COLO829 (cell line): ENCODE measurements at regions not wholly inside any gene's neighbourhood (a gene's known extent, or its start where the extent isn't known, plus 50 kb on each side); places are given as distances from the start of the nearest gene placed in this dataset.
"Not testable (repeated sequence)": the region's sequence is repeated elsewhere in the genome, so short reads cannot be mapped to it uniquely, and the experiment has no call there.

Experiments used
- DNase-seq: peaks from one replicate; pipeline ENCODE4 v3.0.0; 2012; ENCODE audit warnings: low spot score

GRCh38 chr12:41680155-41680554 is 464.5 kb downstream of the GXYLT1 start:
- DNase-seq = no peak

- peak; percentile 51 for DNase-seq
These were observed 475.6 kb downstream of the PDZRN4 start for GRCh38 chr12:41663598-41664265.

GRCh38 chr12:41661141-41661765 is 473.1 kb downstream of the PDZRN4 start:
- DNase-seq = no peak

GRCh38 chr12:41656454-41656853 is 468.3 kb downstream of the PDZRN4 start:
- DNase-seq = no peak

GRCh38 chr12:41653386-41654326 is 465.5 kb downstream of the PDZRN4 start:
- no peak for DNase-seq

- no peak for DNase-seq
These were observed 464.9 kb downstream of the PDZRN4 start for GRCh38 chr12:41652981-41653380.

GRCh38 chr12:41645624-41646023 is 457.5 kb downstream of the PDZRN4 start:
- DNase-seq = no peak

- DNase-seq = not testable (repeated sequence)
These were observed 454.7 kb downstream of the PDZRN4 start for GRCh38 chr12:41642808-41643207.

GRCh38 chr12:41636653-41637052 is 448.5 kb downstream of the PDZRN4 start:
- DNase-seq = no peak

GRCh38 chr12:41635626-41636364 is 447.7 kb downstream of the PDZRN4 start:
- DNase-seq = no peak

- DNase-seq = no peak
These were observed 446.0 kb downstream of the PDZRN4 start for GRCh38 chr12:41634091-41634490.

- no peak for DNase-seq
These were observed 441.5 kb downstream of the PDZRN4 start for GRCh38 chr12:41629611-41630010.

GRCh38 chr12:41627476-41627875 is 439.4 kb downstream of the PDZRN4 start:
- DNase-seq = no peak

GRCh38 chr12:41624571-41624970 is 436.5 kb downstream of the PDZRN4 start:
- no peak for DNase-seq
